Natural killer cell (primary cell): ENCODE measurements at regions not wholly inside any gene's neighbourhood (a gene's known extent, or its start where the extent isn't known, plus 50 kb on each side); places are given as distances from the start of the nearest gene placed in this dataset.

ENCODE experiments used
- ATAC-seq, 3 donors: fragments of 150-1000 bp in 2 of 3; fragments of 200-7000 bp in 1 of 3; cut with Tn5 transposase; 1 replicate in 1 of 3; 2 replicates in 2 of 3; pipeline ENCODE4 v1.10.0; 2021; ENCODE audit warnings: mild to moderate bottlenecking in 2 of 3, moderate library complexity in 2 of 3
- DNase-seq, 2 donors: peaks; one replicate each; pipeline versions ENCODE4 v3.0.0 to v3.0.0-alpha.2; 2013 to 2021; ENCODE audit warnings: mixed read lengths in 1 of 2
- H3K27ac ChIP-seq: one replicate; pipeline ENCODE4 v1.5.1; 2013; ENCODE audit warnings: mild to moderate bottlenecking, low read length
- H3K27me3 ChIP-seq: one replicate; pipeline ENCODE4 v1.6.1; 2013; ENCODE audit warnings: low read length; ENCODE audit not compliant: control insufficient read depth, insufficient read depth
- H3K36me3 ChIP-seq: one replicate; pipeline ENCODE4 v1.6.1; 2013; ENCODE audit warnings: low read length; ENCODE audit not compliant: control insufficient read depth, insufficient read depth
- H3K4me1 ChIP-seq: one replicate; pipeline ENCODE4 v1.6.1; 2013; ENCODE audit warnings: low read length; ENCODE audit not compliant: control insufficient read depth, insufficient read depth
- H3K4me3 ChIP-seq: one replicate; pipeline ENCODE4 v1.5.1; 2013; ENCODE audit warnings: low read length
- H3K9me3 ChIP-seq: one replicate; pipeline ENCODE4 v1.6.1; 2013; ENCODE audit warnings: low read length; ENCODE audit not compliant: control insufficient read depth, insufficient read depth
- H3K27ac Mint-ChIP-seq, 2 donors: one replicate each; pipeline ENCODE4 v1.8.0; 2022; ENCODE audit warnings: mild to moderate bottlenecking in 2 of 2, mixed read lengths in 2 of 2, moderate library complexity in 1 of 2
- H3K27me3 Mint-ChIP-seq, 2 donors: one replicate each; pipeline ENCODE4 v1.8.0; 2022; ENCODE audit warnings: low read depth in 2 of 2, mixed read lengths in 2 of 2
- H3K36me3 Mint-ChIP-seq: one replicate; pipeline ENCODE4 v1.8.0; 2022; ENCODE audit warnings: mixed read lengths
- H3K4me1 Mint-ChIP-seq, 2 donors: one replicate each; pipeline ENCODE4 v1.8.0; 2022; ENCODE audit warnings: mixed read lengths in 2 of 2
- H3K4me3 Mint-ChIP-seq: one replicate; pipeline ENCODE4 v1.8.0; 2022; ENCODE audit warnings: mild to moderate bottlenecking, moderate library complexity, mixed read lengths
- H3K9me3 Mint-ChIP-seq, 2 donors: one replicate each; pipeline ENCODE4 v1.8.0; 2022; ENCODE audit warnings: mixed read lengths in 2 of 2
- WGBS: methylation state at CpG from one replicate; pipeline ENCODE4 v1.1.7; 2013; ENCODE audit warnings: missing lambda C conversion rate; ENCODE audit not compliant: insufficient coverage; 5-methylcytosine and 5-hydroxymethylcytosine counted together
- intact Hi-C: fragments of 100-400 bp; cut with micrococcal nuclease; formaldehyde crosslinking; loops from one replicate; pipeline ENCODE4 v1.14.2; 2022
- TF ChIP-seq, protein P1 (sequence below): fragments of 200-600 bp; IDR thresholded peaks from one replicate; pipeline ENCODE4 v1.8.0; 2022; ENCODE audit warnings: antibody characterized with exemption

DNA sequence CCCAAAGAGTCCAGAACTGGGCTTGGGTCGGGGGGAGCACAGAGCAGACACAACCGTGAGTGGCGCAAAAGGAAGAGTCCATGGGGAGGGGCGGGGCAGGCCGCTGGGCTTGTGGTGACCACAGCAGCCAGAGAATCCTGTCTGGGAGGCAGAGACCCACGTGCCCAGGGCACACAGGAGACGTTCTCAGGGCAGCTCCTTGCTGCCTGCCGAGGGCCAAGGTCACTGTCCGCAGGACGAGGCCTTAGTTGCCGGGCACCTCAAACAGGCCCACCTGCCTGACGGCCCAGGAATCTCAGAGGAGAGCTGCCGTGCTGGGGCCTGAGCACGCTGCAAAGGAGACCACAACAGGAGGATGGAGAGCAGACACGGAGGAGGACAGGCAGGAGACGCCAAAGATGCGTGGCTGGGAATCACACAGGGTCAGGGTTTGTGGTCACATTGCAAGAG is 87.8 kb downstream of the MYEOV start:
- H3K4me1 ChIP-seq, result no peaks in the 10 kb centered on the region
- no peak overlapping the region for H3K27ac ChIP-seq
- intact Hi-C loops, result no loop called here
- no peaks in the 10 kb centered on the region for H3K36me3 ChIP-seq
- H3K27me3 ChIP-seq, result no peaks in the 10 kb centered on the region
- no peaks in the 10 kb centered on the region for H3K9me3 ChIP-seq
- DNase-seq (no peak), ATAC-seq (no peak)
- Mint-ChIP-seq H3K4me3 (no peak overlapping the region), H3K9me3 (no peaks in the 10 kb centered on the region), H3K4me1 (no peaks in the 10 kb centered on the region), H3K36me3 (no peaks in the 10 kb centered on the region), H3K27me3 (no peaks in the 10 kb centered on the region), H3K27ac (no peak overlapping the region)
- TF ChIP-seq, protein P1, sequence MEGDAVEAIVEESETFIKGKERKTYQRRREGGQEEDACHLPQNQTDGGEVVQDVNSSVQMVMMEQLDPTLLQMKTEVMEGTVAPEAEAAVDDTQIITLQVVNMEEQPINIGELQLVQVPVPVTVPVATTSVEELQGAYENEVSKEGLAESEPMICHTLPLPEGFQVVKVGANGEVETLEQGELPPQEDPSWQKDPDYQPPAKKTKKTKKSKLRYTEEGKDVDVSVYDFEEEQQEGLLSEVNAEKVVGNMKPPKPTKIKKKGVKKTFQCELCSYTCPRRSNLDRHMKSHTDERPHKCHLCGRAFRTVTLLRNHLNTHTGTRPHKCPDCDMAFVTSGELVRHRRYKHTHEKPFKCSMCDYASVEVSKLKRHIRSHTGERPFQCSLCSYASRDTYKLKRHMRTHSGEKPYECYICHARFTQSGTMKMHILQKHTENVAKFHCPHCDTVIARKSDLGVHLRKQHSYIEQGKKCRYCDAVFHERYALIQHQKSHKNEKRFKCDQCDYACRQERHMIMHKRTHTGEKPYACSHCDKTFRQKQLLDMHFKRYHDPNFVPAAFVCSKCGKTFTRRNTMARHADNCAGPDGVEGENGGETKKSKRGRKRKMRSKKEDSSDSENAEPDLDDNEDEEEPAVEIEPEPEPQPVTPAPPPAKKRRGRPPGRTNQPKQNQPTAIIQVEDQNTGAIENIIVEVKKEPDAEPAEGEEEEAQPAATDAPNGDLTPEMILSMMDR, result no peak
- no peak overlapping the region for H3K4me3 ChIP-seq
- 87% methylated on average over 17 of the region's 17 CpGs for WGBS

DNA sequence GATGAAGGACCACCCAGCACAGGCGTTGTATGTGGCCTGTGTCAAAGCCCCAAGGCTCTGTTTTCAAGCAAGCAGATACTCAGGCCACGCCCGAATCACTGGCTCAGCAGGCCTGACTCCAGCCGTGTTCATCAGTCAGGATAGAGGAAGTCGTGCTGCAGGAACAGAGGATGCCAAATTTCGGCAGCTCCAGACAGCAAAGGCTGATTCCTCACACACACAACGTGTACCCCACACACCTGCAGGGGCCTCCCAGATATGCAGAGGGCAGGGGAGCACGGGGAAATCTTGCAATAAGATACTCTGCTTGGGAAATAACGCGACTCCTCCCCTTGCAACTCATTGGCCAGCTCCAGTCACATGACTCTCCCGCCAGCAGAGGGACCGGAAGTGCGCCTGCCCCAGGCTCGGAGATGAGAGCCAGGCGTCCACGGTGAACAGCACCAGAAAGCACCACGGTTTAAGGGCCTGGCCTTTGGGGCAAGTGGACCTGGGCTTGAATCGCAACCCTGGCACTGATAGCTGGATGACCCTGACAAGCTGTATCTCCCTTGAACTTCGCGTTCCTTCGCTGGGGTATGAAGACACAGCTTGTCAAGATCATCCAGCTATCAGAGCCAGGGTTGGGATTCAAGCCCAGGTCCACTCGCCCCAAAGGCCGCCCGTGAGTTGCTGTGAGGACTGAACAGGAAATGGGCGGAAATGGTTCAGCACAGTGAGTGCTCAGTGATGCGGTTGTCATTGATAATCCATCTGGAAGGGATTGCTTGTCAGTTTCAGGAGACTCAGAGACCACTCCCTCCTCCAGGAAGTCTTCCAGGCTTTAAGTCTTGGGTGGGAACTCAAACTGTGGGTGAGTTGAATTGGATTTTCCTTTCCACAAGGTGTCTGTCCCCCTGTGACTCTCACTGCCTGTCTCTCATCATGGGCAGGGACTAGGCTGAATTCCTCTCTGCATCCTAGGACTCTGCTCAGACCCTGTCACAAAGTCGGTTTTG is 88.5 kb downstream of the MYEOV start:
- peak in 1 of 2 donors; percentile 61 for DNase-seq
- Histone ChIP-seq H3K27me3 (no peaks in the 10 kb centered on the region), H3K27ac (no peak overlapping the region), H3K4me1 (no peaks in the 10 kb centered on the region), H3K4me3 (no peak overlapping the region), H3K36me3 (no peaks in the 10 kb centered on the region), H3K9me3 (no peaks in the 10 kb centered on the region)
- H3K36me3 Mint-ChIP-seq, result peaks cover under 1% of the 10 kb centered on the region
- no peaks in the 10 kb centered on the region for H3K27me3 Mint-ChIP-seq
- H3K9me3 Mint-ChIP-seq, result no peaks in the 10 kb centered on the region
- 85% methylated on average over 27 of the region's 27 CpGs for WGBS
- TF ChIP-seq, protein P1, result no peak
- H3K4me1 Mint-ChIP-seq, result no peaks in the 10 kb centered on the region
- intact Hi-C loops, result no loop called here
- no peak overlapping the region for H3K4me3 Mint-ChIP-seq
- H3K27ac Mint-ChIP-seq, result no peak overlapping the region
- ATAC-seq, result peak in 2 of 3 donors; percentile 59 to 77

DNA sequence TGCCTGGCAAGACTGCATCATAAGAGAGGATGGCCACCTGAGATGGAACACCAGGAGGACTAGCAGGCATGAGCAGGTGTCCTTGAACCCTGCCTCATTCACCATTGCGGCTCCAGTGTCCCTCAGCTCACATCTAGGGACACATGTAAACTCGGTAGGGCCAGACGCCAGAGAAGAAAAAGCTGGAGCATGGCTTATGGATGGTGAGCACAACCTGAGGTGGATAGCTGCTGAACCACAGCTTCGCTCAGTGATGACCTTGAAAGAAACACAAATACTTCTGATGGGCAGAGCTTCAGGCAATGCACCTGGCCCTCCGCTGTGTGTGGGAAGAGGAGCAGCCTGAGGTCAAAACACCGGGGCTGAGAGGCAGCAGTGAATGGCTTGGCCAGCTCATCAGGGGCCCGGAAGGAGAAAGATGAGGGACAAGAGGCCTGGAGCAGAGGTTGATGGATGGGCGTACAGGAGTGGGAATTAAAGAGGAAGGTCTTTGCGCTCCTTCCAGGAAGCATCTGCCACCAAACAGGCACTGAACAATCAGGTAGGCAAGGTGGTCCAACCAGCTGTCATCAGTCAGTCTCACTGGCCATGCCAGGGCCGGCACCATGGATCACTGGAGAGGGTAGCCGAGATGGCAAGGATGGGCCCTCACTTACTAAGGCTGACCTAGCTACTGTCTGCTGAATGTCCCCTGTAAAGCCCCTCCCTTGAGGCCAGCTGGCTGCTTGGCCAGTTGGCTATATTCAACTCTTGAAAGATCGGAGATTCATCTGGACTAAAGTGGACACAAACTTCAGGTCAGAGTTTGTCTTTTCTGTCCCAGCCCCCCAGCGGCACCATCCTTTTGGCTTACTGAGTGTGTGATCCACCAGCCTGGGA is 89.7 kb downstream of the MYEOV start:
- no peak overlapping the region for H3K27ac Mint-ChIP-seq
- no peaks in the 10 kb centered on the region for H3K4me1 Mint-ChIP-seq
- no peak overlapping the region for H3K4me3 Mint-ChIP-seq
- WGBS, result 92% methylated on average over 13 of the region's 13 CpGs
- no peaks in the 10 kb centered on the region for H3K27me3 ChIP-seq
- H3K4me3 ChIP-seq, result no peak overlapping the region
- H3K27ac ChIP-seq, result no peak overlapping the region
- intact Hi-C loops, result no loop called here
- peaks cover 12% of the 10 kb centered on the region for H3K36me3 Mint-ChIP-seq
- DNase-seq (peak in 1 of 2 donors; percentile 5), ATAC-seq (no peak)
- H3K4me1 ChIP-seq, result no peaks in the 10 kb centered on the region
- TF ChIP-seq, protein P1, result no peak
- peaks cover 3% of the 10 kb centered on the region for H3K9me3 ChIP-seq
- H3K36me3 ChIP-seq, result no peaks in the 10 kb centered on the region
- H3K9me3 Mint-ChIP-seq, result peaks cover 0 to 6% of the 10 kb centered on the region in 2 donors
- H3K27me3 Mint-ChIP-seq, result no peaks in the 10 kb centered on the region
